ENCODE measurements at regions not wholly inside any gene's neighbourhood (a gene's known extent, or its start where the extent isn't known, plus 50 kb on each side); places are given as distances from the start of the nearest gene placed in this dataset.
"Not testable (repeated sequence)": the region's sequence is repeated elsewhere in the genome, so short reads cannot be mapped to it uniquely, and the experiment has no call there.

DNA sequence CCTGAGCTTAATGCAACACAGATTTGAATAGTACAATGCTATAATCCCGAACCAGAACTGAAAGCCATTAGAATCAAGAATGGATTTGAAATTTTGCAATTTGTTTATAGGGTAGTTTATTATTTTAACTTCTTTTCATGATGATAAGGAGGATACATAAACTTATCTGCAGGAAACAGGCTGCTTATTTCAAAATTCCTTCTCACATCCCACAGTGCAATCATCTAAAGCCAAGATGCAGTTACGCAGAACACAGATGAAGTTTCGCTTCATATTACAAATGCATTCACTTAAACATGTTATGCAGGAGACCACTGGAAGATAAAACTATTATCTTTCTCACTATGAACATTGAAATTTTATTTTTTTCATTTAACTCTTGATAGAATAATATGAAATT, 1019.6 kb downstream of the PLA2G4A start:
- DNase-seq: no peak

DNA sequence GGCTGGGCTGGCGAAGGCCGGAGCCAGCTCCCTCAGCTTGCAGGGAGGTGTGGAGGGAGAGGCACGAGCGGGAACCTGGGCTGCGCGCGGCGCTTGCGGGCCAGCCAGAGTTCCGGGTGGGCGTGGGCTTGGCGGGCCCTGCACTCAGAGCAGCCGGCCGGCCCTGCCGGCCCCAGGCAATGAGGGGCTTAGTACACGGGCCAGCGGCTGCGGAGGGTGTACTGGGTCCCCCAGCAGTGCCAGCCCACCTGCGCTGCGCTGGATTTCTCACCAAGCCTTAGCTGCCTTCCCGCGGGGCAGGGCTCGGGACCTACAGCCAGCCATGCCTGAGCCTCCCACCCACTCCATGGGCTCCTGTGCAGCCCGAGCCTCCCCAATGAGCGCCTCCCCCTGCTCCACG, 1021.4 kb downstream of the PLA2G4A start:
- not testable (repeated sequence) for DNase-seq

- no peak for DNase-seq
Measured at GRCh38 chr1:187853505-187853904, 1024.8 kb downstream of the PLA2G4A start.

DNA sequence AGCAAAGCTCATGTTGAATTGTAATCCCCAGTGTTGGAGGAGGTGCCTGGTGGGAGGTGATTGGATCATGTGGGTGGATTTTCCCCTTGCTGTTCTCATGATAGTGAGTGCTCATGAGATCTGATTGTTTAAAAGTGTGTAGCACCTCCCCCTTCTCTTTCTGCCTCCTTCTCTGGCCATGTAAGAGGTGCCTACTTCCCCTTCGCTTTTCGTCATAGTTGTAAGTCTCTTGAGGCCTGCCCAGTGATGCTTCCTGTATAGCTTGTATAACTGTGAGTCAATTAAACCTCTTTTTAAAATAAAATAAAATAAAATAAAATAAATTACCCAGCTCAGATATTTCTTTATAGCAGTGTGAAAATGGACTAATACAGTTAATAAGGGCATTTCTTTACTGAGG, 1025.7 kb downstream of the PLA2G4A start:
- no peak for DNase-seq

DNA sequence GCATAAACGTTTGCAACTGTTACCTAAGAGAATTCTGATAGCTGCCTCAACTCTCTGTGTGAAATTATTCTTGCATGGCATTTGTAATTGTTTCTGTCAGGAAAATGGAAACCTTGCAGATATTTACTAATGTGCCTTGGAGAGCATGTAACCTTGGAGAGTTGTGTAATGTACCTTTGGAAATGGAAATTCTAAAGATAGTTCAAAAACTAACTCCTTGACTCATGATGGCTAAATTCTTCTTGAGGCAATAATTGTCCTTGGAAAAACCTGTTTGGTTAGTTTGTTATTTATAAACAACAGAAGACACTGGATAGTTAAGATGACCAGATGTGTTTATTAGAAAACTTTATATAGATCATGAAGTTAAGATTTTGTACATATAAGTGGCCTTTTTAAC, 1033.8 kb downstream of the PLA2G4A start:
- no peak for DNase-seq

GRCh38 chr1:187870552-187870951, 1041.8 kb downstream of the PLA2G4A start:
- DNase-seq: no peak

DNA sequence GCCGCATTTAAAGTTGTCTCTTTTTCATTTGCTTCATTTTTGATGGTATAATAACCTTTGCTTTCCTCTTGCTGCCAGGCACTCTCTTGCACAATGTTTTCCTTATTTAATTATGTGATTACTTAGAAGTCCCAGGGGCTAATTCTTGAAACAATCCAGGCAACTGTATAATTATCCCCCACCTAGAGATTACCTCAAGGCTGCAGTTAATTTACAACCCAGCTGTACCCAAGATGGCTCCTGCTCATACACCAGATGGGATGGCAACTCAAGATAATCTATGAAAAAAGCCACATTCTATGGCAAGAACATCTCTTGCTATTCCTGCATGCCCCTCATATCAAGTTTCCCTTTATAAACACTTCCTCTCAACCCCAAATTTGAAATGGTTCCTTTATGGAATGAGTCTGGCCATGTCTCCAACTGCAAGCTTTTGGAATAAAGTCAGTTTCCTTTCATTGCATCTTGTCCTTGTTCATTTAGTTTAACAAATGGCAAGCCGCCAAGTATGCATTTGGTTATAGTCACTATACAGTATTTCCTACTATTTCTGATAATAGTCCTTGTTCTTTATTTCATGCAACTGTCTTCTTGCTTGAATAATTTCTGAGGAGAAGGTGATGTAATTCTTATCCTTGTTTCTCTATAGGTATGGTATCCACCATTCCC, 1042.6 kb downstream of the PLA2G4A start:
- DNase-seq: no peak

DNA sequence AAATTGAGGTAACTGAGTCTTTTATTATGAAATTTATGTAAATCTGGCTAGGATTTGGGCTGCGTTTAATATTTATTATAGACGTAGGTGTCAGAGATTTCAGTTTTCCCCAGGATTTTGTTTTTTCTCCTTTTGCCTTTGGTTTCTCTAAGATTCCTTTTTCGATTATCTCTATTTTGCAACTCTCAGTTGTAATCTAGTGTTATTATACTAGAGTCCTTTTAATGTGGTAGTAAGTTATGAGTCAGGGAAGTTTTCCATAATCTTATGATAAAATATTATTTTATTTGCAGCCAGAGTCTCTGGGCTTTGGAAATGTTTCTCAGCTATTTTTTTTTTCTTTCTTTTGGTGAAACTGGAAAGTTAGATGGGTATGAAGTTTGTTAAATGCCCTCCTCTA, 1043.8 kb downstream of the PLA2G4A start:
- no peak for DNase-seq

- no peak for DNase-seq
Measured at GRCh38 chr1:187873126-187873525, 1044.4 kb downstream of the PLA2G4A start.

GRCh38 chr1:187876775-187877174, 1048.0 kb downstream of the PLA2G4A start:
- no peak for DNase-seq

DNA sequence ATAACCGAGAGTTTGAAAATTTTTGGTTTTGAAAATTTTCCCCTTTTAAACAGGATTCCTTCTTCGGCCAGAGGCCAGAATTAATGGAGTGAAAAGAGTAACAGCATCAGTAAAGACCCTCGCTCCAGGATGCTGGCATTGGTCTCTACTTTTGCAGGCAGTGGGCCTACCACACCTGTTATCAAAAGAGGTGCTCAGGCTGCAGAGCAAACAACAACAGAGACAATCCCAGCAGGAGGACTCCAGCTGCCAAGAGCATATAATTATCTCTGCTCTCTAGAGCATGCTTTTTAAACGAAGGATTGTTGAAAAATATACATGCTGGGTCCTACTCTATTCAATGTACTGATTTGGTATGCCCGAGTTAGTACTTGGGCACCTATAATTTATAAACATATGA, 1048.5 kb downstream of the PLA2G4A start:
- no peak for DNase-seq

DNA sequence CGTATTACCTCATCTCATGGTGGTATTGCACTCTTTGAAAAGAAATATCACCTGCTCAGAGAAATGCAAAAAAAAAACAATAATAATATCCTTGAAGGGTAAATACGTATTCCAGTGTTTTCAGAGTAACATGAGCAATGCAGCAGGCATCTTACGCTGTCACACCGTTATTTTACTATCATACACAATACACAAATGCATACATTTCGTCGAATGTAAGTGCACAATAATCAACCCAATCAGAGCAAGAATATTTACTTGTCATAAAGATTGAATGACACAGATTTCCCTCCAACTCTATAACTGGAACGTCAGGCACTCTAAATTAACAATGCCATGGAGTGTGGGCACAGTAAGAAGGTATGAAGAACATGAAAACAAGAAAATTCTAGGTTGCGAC, 1050.1 kb downstream of the PLA2G4A start:
- DNase-seq: no peak

DNA sequence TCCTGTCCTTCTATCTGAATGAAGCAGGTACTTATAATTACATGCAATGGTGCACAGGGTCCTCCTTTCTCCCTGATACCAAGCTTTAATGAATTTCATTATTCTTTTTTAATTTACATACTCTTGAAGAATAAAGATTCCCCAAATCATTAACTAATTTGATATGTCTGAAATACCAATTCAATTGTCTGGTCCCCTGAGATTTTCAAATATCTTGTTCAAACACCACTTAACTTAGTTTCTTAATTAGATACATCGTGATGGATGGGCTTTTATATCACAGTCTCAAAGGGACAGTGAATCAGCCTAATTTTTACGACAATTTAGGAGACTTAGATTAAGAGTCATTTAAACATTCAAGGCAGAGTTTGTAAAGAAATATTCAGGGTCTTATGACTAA, 1054.6 kb downstream of the PLA2G4A start:
- no peak for DNase-seq

DNA sequence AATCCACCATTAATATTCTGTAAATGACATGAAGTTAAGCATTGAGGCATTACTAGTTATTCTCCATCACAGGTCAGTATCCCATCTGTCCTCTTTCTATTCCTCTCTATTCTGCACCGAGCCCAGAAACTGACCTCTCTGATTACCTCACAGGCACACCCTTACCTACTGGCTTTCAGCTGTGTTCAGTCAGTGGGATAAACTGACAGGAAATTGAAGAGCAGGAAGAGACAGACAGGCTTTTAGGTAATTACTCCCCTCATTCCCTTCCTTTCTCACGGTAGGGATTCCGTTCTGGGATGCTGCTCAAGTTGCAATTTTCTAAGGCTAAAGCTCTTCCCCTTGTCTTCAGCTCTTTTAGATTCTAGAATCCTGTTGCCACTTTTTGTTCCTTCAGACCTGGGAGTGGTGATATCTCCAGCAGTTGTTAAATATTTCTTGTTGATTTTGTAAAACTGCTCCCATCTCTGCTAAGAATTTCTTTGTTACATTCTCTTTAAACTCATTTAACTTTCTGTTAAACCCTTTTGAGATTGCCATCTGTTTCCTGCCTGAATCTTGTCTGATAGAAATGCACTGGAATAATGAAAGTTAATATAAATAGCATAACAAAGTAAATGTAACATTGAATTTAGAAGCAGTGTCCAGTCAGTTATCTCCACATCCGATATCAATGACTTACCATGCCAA, 1063.4 kb downstream of the PLA2G4A start:
- DNase-seq: no peak

DNA sequence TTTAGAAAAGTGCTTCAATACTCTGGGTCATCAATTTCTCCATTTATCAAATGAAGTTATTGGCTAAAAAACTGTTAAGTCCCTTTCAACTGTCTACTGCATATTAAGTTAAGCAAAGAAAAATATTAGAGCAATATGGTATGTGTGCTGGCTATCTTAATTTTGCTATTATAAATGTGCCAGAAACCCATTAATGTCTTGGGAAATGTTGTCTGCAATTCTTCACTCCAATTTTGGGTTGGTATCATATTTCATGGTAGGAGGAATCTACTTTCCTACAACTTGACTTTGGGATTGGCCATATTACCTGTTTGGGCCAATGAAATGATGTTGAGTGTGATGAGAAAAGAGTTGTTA, 1063.9 kb downstream of the PLA2G4A start:
- DNase-seq: no peak

DNA sequence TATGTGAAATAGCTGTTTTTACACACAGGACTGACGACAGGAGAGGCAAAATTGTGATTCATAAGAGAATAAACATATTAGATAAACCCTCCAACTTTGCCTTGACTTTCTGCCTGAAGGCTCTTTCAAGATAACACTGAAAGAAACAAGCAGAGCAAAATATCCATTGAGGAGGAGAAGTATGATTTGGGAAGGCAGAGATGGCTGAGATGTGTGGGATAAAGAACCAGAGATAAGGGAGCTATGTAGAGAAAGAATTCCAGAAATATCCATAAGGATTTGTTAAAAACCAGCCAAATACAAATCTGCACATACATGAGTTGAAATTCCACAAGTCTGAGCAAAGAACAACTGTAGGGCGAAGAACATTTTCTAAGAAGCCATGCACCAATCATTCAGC, 1064.7 kb downstream of the PLA2G4A start:
- no peak for DNase-seq

DNA sequence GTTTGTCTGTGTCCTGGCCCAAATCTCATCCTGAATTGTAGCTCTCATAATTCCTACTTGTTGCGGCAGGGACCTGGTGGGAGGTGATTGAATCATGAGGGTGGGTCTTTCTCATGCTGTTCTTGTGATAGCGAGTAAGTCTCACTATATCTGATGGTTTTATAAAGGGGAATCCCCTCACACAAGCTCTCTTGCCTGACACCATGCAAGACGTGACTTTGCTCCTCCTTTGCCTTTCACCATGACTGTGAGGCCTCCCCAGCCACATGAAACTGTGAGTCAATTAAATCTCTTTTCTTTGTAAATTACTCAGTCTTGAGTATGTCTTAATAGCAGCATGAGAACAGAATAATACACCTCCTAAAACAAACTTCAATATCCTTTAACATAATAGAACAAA, 1065.6 kb downstream of the PLA2G4A start:
- no peak for DNase-seq

DNA sequence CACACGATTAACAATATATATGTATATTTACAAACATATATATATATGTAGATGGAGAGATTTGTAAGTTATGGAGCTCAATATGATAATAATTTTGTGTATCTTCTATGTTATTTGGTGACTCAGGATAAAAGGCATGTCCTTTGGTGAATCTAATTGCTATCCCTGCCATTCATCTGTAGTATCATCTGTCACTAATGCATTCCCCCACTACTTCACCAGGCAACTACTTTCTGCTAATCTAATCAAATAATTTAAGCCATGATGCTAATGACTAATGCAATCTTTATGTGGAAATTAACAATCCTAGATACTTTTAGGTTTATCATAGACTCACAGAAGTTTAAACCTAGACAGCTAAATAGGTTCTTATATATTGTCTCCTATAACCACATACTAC, 1074.5 kb downstream of the PLA2G4A start:
- no peak for DNase-seq

GRCh38 chr1:187909382-187909781, 1080.6 kb downstream of the PLA2G4A start:
- DNase-seq: no peak

DNA sequence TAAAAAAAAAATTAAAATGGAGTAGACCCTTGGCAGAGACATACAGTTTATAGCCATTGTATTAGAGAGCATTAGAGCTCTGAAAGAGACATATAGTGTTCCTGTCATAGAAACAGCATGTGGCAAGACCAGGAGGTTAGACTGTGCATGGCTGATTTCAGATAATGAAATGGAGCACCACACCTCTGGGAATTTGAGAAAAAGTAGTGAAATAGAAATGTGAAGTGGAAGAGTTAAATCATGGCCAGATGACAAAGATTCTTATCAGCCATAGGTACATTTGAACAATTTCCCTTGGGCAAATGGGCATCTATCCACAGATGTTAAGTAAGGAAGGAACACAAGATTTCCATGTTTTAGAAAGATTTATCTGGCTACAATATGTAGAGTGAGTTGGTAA, 1083.1 kb downstream of the PLA2G4A start:
- no peak for DNase-seq

DNA sequence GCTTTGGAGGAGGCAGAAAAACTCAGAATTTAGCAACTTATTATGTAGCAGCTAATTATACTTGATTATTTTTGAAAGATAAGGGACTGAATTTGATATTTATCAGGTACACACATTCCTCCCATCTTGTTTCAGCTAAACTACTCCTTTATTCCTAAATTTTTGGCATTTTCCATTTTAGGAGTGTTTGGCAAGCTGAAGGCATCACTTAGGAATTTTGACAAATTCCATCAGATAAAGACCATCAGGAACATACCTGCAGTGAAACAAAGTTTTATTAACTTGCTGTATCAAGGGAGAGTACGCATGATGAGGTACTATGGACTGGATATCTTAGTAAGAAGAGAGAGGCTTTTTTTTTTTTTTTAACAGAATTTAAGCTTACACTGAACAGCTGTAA, 1092.2 kb downstream of the PLA2G4A start:
- no peak for DNase-seq

DNA sequence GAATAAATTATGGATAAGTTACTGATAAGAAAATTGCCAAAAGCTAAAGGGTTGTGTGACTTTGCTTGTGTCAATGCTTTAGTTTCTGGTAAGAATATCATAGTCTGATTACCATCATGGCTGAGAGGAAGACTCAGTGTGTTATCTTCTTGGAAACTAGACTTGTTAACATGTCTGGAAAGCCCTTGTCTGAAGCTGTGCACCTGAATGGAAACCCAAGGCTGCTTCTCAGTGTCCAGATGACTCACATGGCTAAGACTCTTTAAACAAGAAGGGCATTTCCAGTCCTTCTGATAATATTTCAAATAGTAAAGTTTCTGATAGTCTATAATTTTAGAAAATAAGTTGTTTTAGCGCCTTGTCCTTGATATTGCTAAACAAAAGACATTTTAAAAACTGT, 1092.7 kb downstream of the PLA2G4A start:
- DNase-seq: no peak

- DNase-seq: no peak
Measured at GRCh38 chr1:187922255-187922654, 1093.5 kb downstream of the PLA2G4A start.

DNA sequence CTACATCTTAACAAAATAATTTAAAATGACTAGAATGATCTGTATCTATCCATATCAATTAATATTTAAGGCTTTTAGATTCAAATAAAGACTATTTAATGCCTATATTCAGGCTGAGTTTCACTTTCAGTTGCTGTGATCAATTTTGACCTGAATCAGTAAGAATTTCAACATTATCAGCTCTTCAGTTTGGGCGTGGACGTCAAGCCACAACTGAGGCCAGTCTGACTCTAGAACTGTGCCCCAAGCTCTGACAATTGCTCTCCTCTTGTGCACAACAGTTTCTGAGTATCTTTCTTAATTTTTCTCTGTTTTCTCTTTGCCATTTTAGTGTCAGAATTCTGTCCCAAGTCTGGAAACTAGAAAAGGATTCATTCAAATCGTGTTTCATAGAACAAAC, 1095.5 kb downstream of the PLA2G4A start:
- no peak for DNase-seq

DNA sequence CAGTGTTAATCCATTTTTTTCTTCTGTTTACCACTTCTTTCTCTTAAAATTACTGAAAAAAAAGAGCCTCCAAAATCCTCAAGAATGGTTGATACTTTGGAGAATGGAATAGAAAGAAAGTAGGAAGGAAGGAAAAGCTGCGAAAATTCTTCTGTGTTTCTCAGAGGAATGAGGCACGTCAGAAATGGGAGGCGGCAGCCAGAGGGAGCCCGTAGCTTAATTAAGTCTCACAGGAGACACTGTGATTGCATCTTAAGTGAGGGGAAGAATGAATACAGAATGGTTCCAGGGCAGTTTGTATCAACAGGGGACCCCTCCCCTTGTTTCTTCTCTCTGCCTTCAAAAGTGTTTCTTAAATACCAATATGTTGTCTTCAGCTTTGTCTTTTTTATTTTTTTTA, 1099.5 kb downstream of the PLA2G4A start:
- DNase-seq: no peak
